H1 (cell line): ENCODE measurements at regions not wholly inside any gene's neighbourhood (a gene's known extent, or its start where the extent isn't known, plus 50 kb on each side); places are given as distances from the start of the nearest gene placed in this dataset.

Experiments
- CTCF ChIA-PET: fragments of 300-600 bp; sonication (Branson Sonifier 250); formaldehyde crosslinking; loops from one replicate; lab custom pipeline; 2021; ENCODE audit not compliant: partially characterized antibody; lab: Charles Lee
- POLR2A ChIA-PET: fragments of 300-600 bp; sonication (Branson Sonifier 250); formaldehyde crosslinking; loops from one replicate; lab custom pipeline; 2021; ENCODE audit warnings: inconsistent platforms; ENCODE audit not compliant: partially characterized antibody; lab: Charles Lee
- DNase-seq, 2 experiments: peaks; one replicate each; pipeline versions ENCODE4 v3.0.0 to v3.0.0-alpha.2; 2010 to 2022; ENCODE audit warnings: low spot score in 2 of 2, low read depth in 1 of 2, mixed read lengths in 1 of 2
- FAIRE-seq: peaks from 2 replicates; lab custom pipeline; 2011; peaks lifted over from hg19 to GRCh38; lab: Jason Lieb, UNC
- H2AFZ ChIP-seq: 2 replicates; pipeline ENCODE4 v1.8.1; 2012; ENCODE audit warnings: low read length, inconsistent platforms
- H2AK5ac ChIP-seq: 2 replicates; pipeline ENCODE4 v1.6.1; 2013; ENCODE audit warnings: low read depth, low read length
- H2BK120ac ChIP-seq: replicated peaks from 2 replicates; pipeline ENCODE3; 2013; ENCODE audit warnings: low read depth, low read length, inconsistent platforms
- H2BK12ac ChIP-seq: 2 replicates; pipeline ENCODE4 v1.6.1; 2013; ENCODE audit warnings: low read depth, low read length
- H2BK15ac ChIP-seq: 2 replicates; pipeline ENCODE4 v1.6.1; 2013; ENCODE audit warnings: low read length
- H2BK20ac ChIP-seq: 2 replicates; pipeline ENCODE4 v1.6.1; 2013; ENCODE audit warnings: low read length
- H2BK5ac ChIP-seq: 2 replicates; pipeline ENCODE4 v1.6.1; 2013; ENCODE audit warnings: low read depth, low read length
- H3K14ac ChIP-seq: 2 replicates; pipeline ENCODE4 v1.6.1; 2013; ENCODE audit warnings: inconsistent platforms; ENCODE audit not compliant: insufficient read length
- H3K18ac ChIP-seq: 2 replicates; pipeline ENCODE4 v1.6.1; 2013; ENCODE audit warnings: low read length; ENCODE audit errors: extremely low read depth
- H3K23ac ChIP-seq: 2 replicates; pipeline ENCODE4 v1.6.1; 2013; ENCODE audit warnings: inconsistent platforms; ENCODE audit not compliant: insufficient read length
- H3K23me2 ChIP-seq: 2 replicates; pipeline ENCODE4 v1.6.1; 2013; ENCODE audit warnings: low read depth, low read length
- H3K27ac ChIP-seq: 2 replicates; pipeline ENCODE4 v1.6.1; 2011; ENCODE audit warnings: low read depth, low read length, inconsistent platforms
- H3K27me3 ChIP-seq, 4 experiments: replicated peaks in 1 of 4; 1 replicate in 1 of 4; 2 replicates in 3 of 4; pipeline versions ENCODE4 v1.6.1 to v1.8.1; 2011 to 2013; ENCODE audit warnings: low read length in 3 of 4, mild to moderate bottlenecking in 3 of 4, inconsistent platforms in 2 of 4, mixed read lengths in 2 of 4, moderate library complexity in 1 of 4; ENCODE audit not compliant: control insufficient read depth in 3 of 4, insufficient read depth in 3 of 4; ENCODE audit errors: extremely low read depth in 1 of 4
- H3K36me3 ChIP-seq, 4 experiments: 2 replicates each; pipeline versions ENCODE4 v1.6.1 to v1.8.1; 2011 to 2013; ENCODE audit warnings: mild to moderate bottlenecking in 4 of 4, low read length in 3 of 4, moderate library complexity in 2 of 4, control low read depth in 1 of 4, inconsistent platforms in 1 of 4; ENCODE audit not compliant: insufficient read depth in 4 of 4, control insufficient read depth in 2 of 4
- H3K4ac ChIP-seq: replicated peaks from 2 replicates; pipeline ENCODE3; 2013; ENCODE audit warnings: low read length, low read depth, mixed read lengths, inconsistent platforms; ENCODE audit not compliant: insufficient read length
- H3K4me1 ChIP-seq, 4 experiments: replicated peaks in 1 of 4; 1 replicate in 1 of 4; 2 replicates in 3 of 4; pipeline versions ENCODE4 v1.6.1 to v1.8.1; 2011 to 2013; ENCODE audit warnings: low read length in 3 of 4, inconsistent platforms in 2 of 4, mixed read lengths in 1 of 4; ENCODE audit not compliant: insufficient read depth in 4 of 4, control insufficient read depth in 3 of 4
- H3K4me2 ChIP-seq, 2 experiments: 2 replicates each; pipeline versions ENCODE4 v1.6.1 to v1.8.1; 2011 to 2013; ENCODE audit warnings: low read depth in 2 of 2, low read length in 2 of 2, control low read depth in 1 of 2, inconsistent platforms in 1 of 2, mild to moderate bottlenecking in 1 of 2; ENCODE audit not compliant: insufficient read depth in 1 of 2
- H3K4me3 ChIP-seq, 4 experiments: fragments of 200-600, 300-600 bp in 1 of 4; sonication (generic), shearing (Covaris generic), sonication (Bioruptor Twin) in 1 of 4; 2 replicates each; pipeline versions ENCODE4 v1.5.1 to v1.8.1; 2011 to 2016; ENCODE audit warnings: low read length in 4 of 4, low read depth in 3 of 4, control low read depth in 2 of 4, inconsistent platforms in 2 of 4, mild to moderate bottlenecking in 2 of 4, mixed read lengths in 1 of 4, moderate library complexity in 1 of 4; ENCODE audit not compliant: insufficient read depth in 2 of 4; ENCODE audit errors: extremely low read depth in 1 of 4
- H3K56ac ChIP-seq: replicated peaks from 2 replicates; pipeline ENCODE3; 2013; ENCODE audit warnings: low read depth, mild to moderate bottlenecking, mixed read lengths, low read length, inconsistent platforms; ENCODE audit not compliant: insufficient read length
- H3K79me1 ChIP-seq: 2 replicates; pipeline ENCODE4 v1.6.1; 2013; ENCODE audit warnings: low read depth, low read length, control low read depth
- H3K79me2 ChIP-seq, 2 experiments: 2 replicates each; pipeline versions ENCODE4 v1.6.1 to v1.8.1; 2012 to 2013; ENCODE audit warnings: low read length in 2 of 2, mild to moderate bottlenecking in 2 of 2, inconsistent platforms in 1 of 2; ENCODE audit not compliant: insufficient read depth in 2 of 2, control insufficient read depth in 1 of 2
- H3K9ac ChIP-seq, 4 experiments: replicated peaks in 1 of 4; 1 replicate in 1 of 4; 2 replicates in 3 of 4; pipeline versions ENCODE4 v1.6.1 to v1.8.1; 2011 to 2013; ENCODE audit warnings: low read depth in 3 of 4, low read length in 3 of 4, control low read depth in 2 of 4, mild to moderate bottlenecking in 2 of 4, moderate library complexity in 2 of 4, inconsistent platforms in 1 of 4; ENCODE audit errors: extremely low read depth in 1 of 4
- H3K9me3 ChIP-seq, 2 experiments: 2 replicates each; pipeline versions ENCODE4 v1.6.1 to v1.8.1; 2012 to 2013; ENCODE audit warnings: mild to moderate bottlenecking in 2 of 2, moderate library complexity in 2 of 2, control low read depth in 1 of 2, inconsistent platforms in 1 of 2, low read depth in 1 of 2, low read length in 1 of 2, mixed read lengths in 1 of 2; ENCODE audit not compliant: insufficient read depth in 2 of 2
- H4K20me1 ChIP-seq, 2 experiments: replicated peaks in 1 of 2; 2 replicates each; pipeline versions ENCODE3 to v1.8.1; 2011 to 2013; ENCODE audit warnings: inconsistent platforms in 2 of 2, low read length in 2 of 2, mild to moderate bottlenecking in 1 of 2; ENCODE audit not compliant: insufficient read depth in 2 of 2, control insufficient read depth in 1 of 2
- H4K5ac ChIP-seq: 2 replicates; pipeline ENCODE4 v1.6.1; 2013; ENCODE audit warnings: low read length, low read depth, mixed read lengths, inconsistent platforms; ENCODE audit not compliant: insufficient read length
- H4K8ac ChIP-seq: 2 replicates; pipeline ENCODE4 v1.8.0; 2013; ENCODE audit warnings: mild to moderate bottlenecking, moderate library complexity, low read length, inconsistent platforms; ENCODE audit not compliant: insufficient read depth; ENCODE audit errors: extremely low read depth
- H4K91ac ChIP-seq: replicated peaks from 2 replicates; pipeline ENCODE3; 2013; ENCODE audit warnings: low read length, mixed read lengths, inconsistent platforms; ENCODE audit not compliant: insufficient read length
- BRCA1 ChIP-seq: IDR thresholded peaks from 2 replicates; pipeline ENCODE4 v1.6.1; 2012; ENCODE audit warnings: low read depth, low read length, improper control_type of control experiment
- CBX5 ChIP-seq: fragments of 300-800, 300-1000 bp; sonication (generic); IDR thresholded peaks from 2 replicates; pipeline ENCODE4 v1.7.1; 2016; ENCODE audit warnings: antibody characterized with exemption, low read length, low read depth
- CHD1 ChIP-seq: IDR thresholded peaks from 2 replicates; pipeline ENCODE4 v1.6.1; 2012; ENCODE audit warnings: low read depth, low read length, improper control_type of control experiment
- CREB1 ChIP-seq: IDR thresholded peaks from 2 replicates; pipeline ENCODE4 v1.6.1; 2012; ENCODE audit warnings: inconsistent platforms
- EGR1 ChIP-seq: IDR thresholded peaks from 2 replicates; pipeline ENCODE4 v1.6.1; 2011; ENCODE audit warnings: low read depth, low read length, borderline replicate concordance
- FOSL1 ChIP-seq: IDR thresholded peaks from 2 replicates; pipeline ENCODE4 v1.6.1; 2011; ENCODE audit warnings: mild to moderate bottlenecking, low read depth, low read length, moderate library complexity; ENCODE audit not compliant: insufficient read depth
- KDM1A ChIP-seq: fragments of 200-600, 300-600 bp; sonication (generic); IDR thresholded peaks from 2 replicates; pipeline ENCODE4 v1.7.1; 2016; ENCODE audit warnings: mild to moderate bottlenecking, low read length, borderline replicate concordance
- KDM5A ChIP-seq: fragments of 200-600 bp; IDR thresholded peaks from 2 replicates; pipeline ENCODE4 v1.7.1; 2012; ENCODE audit warnings: mild to moderate bottlenecking, low read length, inconsistent platforms, mixed read lengths
- MAFK ChIP-seq: IDR thresholded peaks from 2 replicates; pipeline ENCODE4 v1.6.1; 2012; ENCODE audit warnings: low read depth, mild to moderate bottlenecking, improper control_type of control experiment, low read length
- SAP30 ChIP-seq: fragments of 300-600 bp; sonication (generic); IDR thresholded peaks from 2 replicates; pipeline ENCODE4 v1.7.1; 2012; ENCODE audit warnings: low read length, moderate library complexity, mild to moderate bottlenecking, inconsistent platforms; ENCODE audit not compliant: insufficient read depth, insufficient replicate concordance
- SIRT6 ChIP-seq: IDR thresholded peaks from one replicate; pipeline ENCODE4 v1.7.1; 2012; ENCODE audit warnings: low read length, inconsistent platforms
- SP2 ChIP-seq: IDR thresholded peaks from 2 replicates; pipeline ENCODE4 v1.6.1; 2012; ENCODE audit warnings: mild to moderate bottlenecking, low read length, inconsistent platforms
- WGBS, 2 experiments: shearing (Covaris generic) in 1 of 2; methylation state at CpG; one replicate each; pipeline versions ENCODE4 v1.1.6 to v1.1.7; 2013 to 2015; ENCODE audit warnings: low lambda C conversion rate in 2 of 2, mixed read lengths in 2 of 2, inconsistent platforms in 1 of 2, low coverage in 1 of 2, missing lambda C conversion rate in 1 of 2; ENCODE audit not compliant: insufficient replicate concordance in 2 of 2, insufficient coverage in 1 of 2, insufficient read length in 1 of 2; ENCODE audit errors: extremely low coverage in 1 of 2, missing lambda C conversion rate in 1 of 2; 5-methylcytosine and 5-hydroxymethylcytosine counted together
- TF ChIP-seq, protein P1 (sequence below): IDR thresholded peaks from 2 replicates; pipeline ENCODE4 v1.6.1; 2011; ENCODE audit warnings: low read depth, mild to moderate bottlenecking, low read length; ENCODE audit not compliant: insufficient read depth

GRCh38 chr20:21609221-21609620 is 95.4 kb upstream of the NKX2-2 start:
- Histone ChIP-seq H3K14ac (no peak overlapping the region), H3K79me2 (no peaks in the 10 kb centered on the region), H2BK5ac (no peak overlapping the region), H4K8ac (no peak overlapping the region), H3K18ac (no peak overlapping the region), H3K9ac (no peak overlapping the region), H3K9me3 (no peaks in the 10 kb centered on the region), H3K4me1 (no peaks in the 10 kb centered on the region), H4K20me1 (no peaks in the 10 kb centered on the region), H2BK12ac (no peak overlapping the region), H3K23ac (no peak overlapping the region), H3K79me1 (no peaks in the 10 kb centered on the region), H2BK120ac (no peak overlapping the region), H4K5ac (no peak overlapping the region), H4K91ac (no peak overlapping the region), H3K27ac (no peak overlapping the region), H3K4ac (no peak overlapping the region), H3K36me3 (no peaks in the 10 kb centered on the region), H2BK20ac (no peak overlapping the region), H3K27me3 (peaks cover 0 to 3% (median 0%) of the 10 kb centered on the region in 4 experiments; a peak in 2 of 7 replicates), H3K4me3 (no peak overlapping the region), H3K23me2 (no peaks in the 10 kb centered on the region), H3K4me2 (no peak overlapping the region), H2AK5ac (no peak overlapping the region), H3K56ac (no peak overlapping the region), H2BK15ac (no peak overlapping the region), H2AFZ (no peak overlapping the region)
- no peak for DNase-seq
- TF ChIP-seq EGR1 (no peak), CHD1 (no peak), SAP30 (no peak), KDM5A (no peak), SP2 (no peak), KDM1A (no peak), MAFK (no peak), CREB1 (no peak), CBX5 (no peak), SIRT6 (no peak), BRCA1 (no peak), FOSL1 (no peak)
- TF ChIP-seq, protein P1, sequence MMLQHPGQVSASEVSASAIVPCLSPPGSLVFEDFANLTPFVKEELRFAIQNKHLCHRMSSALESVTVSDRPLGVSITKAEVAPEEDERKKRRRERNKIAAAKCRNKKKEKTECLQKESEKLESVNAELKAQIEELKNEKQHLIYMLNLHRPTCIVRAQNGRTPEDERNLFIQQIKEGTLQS = no peak
- FAIRE-seq = no peak
- CTCF ChIA-PET = interaction anchor here (0.8 to 2.1 kb wide), 6 partner anchors 12 to 665 kb away, joined by 3 to 5 read pairs (median 3); no protein-coding TSS in a partner anchor
- POLR2A ChIA-PET = no interaction called here
- 86% methylated on average over 3 of the region's 3 CpGs; no CpG with 5 or more reads in 1 of the 2 experiments for WGBS, 2 experiments
